ENCODE measurements at regions not wholly inside any gene's neighbourhood (a gene's known extent, or its start where the extent isn't known, plus 50 kb on each side); places are given as distances from the start of the nearest gene placed in this dataset.

- TF ChIP-seq CTCF (conservative IDR thresholded peaks at IDR 0.05; ENCODE audit: low read depth in 2 of 2) (no peak), ZNF114 (CRISPR knock-in tag; IDR thresholded peaks at IDR 0.05) (no peak), CREB1 (CRISPR knock-in tag; IDR thresholded peaks at IDR 0.05; ENCODE audit: low read depth) (no peak)
- TF ChIP-seq, protein P1, sequence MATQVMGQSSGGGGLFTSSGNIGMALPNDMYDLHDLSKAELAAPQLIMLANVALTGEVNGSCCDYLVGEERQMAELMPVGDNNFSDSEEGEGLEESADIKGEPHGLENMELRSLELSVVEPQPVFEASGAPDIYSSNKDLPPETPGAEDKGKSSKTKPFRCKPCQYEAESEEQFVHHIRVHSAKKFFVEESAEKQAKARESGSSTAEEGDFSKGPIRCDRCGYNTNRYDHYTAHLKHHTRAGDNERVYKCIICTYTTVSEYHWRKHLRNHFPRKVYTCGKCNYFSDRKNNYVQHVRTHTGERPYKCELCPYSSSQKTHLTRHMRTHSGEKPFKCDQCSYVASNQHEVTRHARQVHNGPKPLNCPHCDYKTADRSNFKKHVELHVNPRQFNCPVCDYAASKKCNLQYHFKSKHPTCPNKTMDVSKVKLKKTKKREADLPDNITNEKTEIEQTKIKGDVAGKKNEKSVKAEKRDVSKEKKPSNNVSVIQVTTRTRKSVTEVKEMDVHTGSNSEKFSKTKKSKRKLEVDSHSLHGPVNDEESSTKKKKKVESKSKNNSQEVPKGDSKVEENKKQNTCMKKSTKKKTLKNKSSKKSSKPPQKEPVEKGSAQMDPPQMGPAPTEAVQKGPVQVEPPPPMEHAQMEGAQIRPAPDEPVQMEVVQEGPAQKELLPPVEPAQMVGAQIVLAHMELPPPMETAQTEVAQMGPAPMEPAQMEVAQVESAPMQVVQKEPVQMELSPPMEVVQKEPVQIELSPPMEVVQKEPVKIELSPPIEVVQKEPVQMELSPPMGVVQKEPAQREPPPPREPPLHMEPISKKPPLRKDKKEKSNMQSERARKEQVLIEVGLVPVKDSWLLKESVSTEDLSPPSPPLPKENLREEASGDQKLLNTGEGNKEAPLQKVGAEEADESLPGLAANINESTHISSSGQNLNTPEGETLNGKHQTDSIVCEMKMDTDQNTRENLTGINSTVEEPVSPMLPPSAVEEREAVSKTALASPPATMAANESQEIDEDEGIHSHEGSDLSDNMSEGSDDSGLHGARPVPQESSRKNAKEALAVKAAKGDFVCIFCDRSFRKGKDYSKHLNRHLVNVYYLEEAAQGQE (IDR thresholded peaks at IDR 0.05; ENCODE audit: unreplicated experiment), result no peak
Observed at GRCh38 chr4:116530048-116530447, 555.3 kb downstream of the TRAM1L1 start (continued).

DNA sequence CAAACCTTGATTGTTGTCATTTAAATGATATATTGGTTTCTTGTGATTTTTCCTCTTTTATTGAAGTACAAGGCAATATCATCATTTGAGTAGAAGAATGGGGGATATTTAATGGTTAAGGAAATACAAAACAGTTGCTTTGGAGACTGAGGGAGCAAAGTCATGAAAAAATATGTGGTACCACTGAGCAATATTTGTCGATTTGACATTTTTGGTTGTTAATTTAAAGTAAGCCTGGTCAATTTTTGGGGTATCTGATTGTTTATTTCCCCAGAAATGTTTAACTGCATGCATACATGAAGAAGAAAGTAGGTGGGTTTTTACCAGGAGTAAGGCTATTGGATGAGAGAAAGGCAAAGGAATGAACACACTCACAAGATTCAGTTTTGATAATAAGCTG lies 556.2 kb downstream of the TRAM1L1 start:
- Histone ChIP-seq H3F3A (replicated peaks; ENCODE audit: low read depth) (no peaks in the 10 kb centered on the region), H2AFZ (no peak overlapping the region), H3K27ac (ENCODE audit: low read depth) (no peak overlapping the region), H3K79me2 (replicated peaks; ENCODE audit: insufficient read depth) (no peaks in the 10 kb centered on the region), H3K4me3 (no peak overlapping the region), H3K36me3 (ENCODE audit: insufficient read depth) (no peaks in the 10 kb centered on the region), H3K27me3 (ENCODE audit: insufficient read depth) (no peaks in the 10 kb centered on the region), H4K20me1 (replicated peaks; ENCODE audit: insufficient read depth) (no peaks in the 10 kb centered on the region), H3K4me2 (no peak overlapping the region), H3K9me2 (ENCODE audit: insufficient read depth) (no peaks in the 10 kb centered on the region), H3K4me1 (ENCODE audit: insufficient read depth) (peaks cover 8% of the 10 kb centered on the region; the same call in 1 of the 2 replicates)
- no peak for ATAC-seq
- DNase-seq (ENCODE audit: low spot score), result no peak
- Mint-ChIP-seq H3K27ac (no peak overlapping the region), H3K4me3 (no peak overlapping the region), H3K36me3 (ENCODE audit: low read depth) (no peaks in the 10 kb centered on the region), H3K27me3 (ENCODE audit: insufficient read depth, low read depth, poor library complexity) (no peaks in the 10 kb centered on the region), H3K4me1 (peaks cover 12% of the 10 kb centered on the region), H3K9me3 (no peaks in the 10 kb centered on the region)
- TF ChIP-seq POLR2AphosphoS5 (IDR thresholded peaks at IDR 0.05; ENCODE audit: low read depth) (no peak), JUNB (IDR thresholded peaks at IDR 0.05; ENCODE audit: unreplicated experiment) (no peak), ZNF331 (CRISPR knock-in tag; IDR thresholded peaks at IDR 0.05; ENCODE audit: low read depth) (no peak), ETS1 (IDR thresholded peaks at IDR 0.05) (no peak), ZNF114 (CRISPR knock-in tag; IDR thresholded peaks at IDR 0.05) (no peak), CREB1 (CRISPR knock-in tag; IDR thresholded peaks at IDR 0.05; ENCODE audit: low read depth) (no peak), CTCF (conservative IDR thresholded peaks at IDR 0.05; ENCODE audit: low read depth in 2 of 2) (no peak), EZH2phosphoT487 (IDR thresholded peaks at IDR 0.05; ENCODE audit: unreplicated experiment) (no peak), NANOG (IDR thresholded peaks at IDR 0.05; ENCODE audit: borderline replicate concordance) (no peak)
- TF ChIP-seq, protein P1 (IDR thresholded peaks at IDR 0.05; ENCODE audit: unreplicated experiment), result no peak

Data from GM23338 (cell line).